NCI-H2196 (cell line): ENCODE measurements at regions not wholly inside any gene's neighbourhood (a gene's known extent, or its start where the extent isn't known, plus 50 kb on each side); places are given as distances from the start of the nearest gene placed in this dataset.

Experiments used
- DNase-seq: peaks from one replicate; lab custom pipeline; 2025; ENCODE audit not compliant: unreplicated experiment; lab: John Stamatoyannopoulos, UW

GRCh38 chr20:16944745-16945144 is 196.6 kb downstream of the OTOR start:
- DNase-seq = no peak

DNA sequence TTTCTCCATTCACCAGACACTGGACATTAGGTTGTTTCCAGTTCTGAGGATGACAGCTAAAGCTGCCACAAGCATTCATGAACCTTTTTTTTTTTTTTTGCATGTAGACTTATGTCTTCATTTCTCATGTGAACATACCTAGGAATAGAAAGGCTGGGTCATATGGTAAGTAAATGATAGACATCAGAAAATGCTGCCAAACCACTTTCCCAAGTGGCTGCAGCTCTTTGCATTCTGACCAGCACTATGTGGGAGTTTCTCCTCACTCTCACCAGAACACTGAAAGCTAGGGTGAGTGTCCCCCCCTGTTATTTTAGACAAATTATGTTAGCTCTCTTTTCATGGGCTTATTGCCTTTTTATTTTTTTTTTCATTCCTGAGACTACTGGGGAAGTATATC is 197.5 kb downstream of the OTOR start:
- DNase-seq = no peak

GRCh38 chr20:16946097-16946496 is 197.9 kb downstream of the OTOR start:
- no peak for DNase-seq

- DNase-seq = no peak
Observed at GRCh38 chr20:16947479-16947878, 199.3 kb downstream of the OTOR start.

DNA sequence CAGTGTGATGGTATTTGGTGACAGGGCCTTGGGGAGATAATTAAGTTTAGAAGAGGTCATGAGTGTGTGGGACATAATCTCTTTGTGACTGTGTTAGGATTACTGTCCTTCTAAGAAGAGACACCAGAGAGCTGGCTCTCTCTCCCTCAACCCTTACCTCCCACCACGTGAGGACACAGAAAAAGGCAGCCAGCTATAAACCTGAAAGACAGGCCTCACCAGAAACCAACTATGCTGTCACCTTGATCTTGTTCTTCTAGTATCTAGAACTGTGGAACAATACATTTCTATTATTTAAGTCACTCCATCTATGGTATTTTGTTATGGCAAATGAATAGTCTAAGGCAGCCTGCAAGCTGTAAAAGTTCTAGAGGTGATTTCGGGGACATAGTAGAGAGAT is 203.7 kb downstream of the OTOR start:
- no peak for DNase-seq

DNA sequence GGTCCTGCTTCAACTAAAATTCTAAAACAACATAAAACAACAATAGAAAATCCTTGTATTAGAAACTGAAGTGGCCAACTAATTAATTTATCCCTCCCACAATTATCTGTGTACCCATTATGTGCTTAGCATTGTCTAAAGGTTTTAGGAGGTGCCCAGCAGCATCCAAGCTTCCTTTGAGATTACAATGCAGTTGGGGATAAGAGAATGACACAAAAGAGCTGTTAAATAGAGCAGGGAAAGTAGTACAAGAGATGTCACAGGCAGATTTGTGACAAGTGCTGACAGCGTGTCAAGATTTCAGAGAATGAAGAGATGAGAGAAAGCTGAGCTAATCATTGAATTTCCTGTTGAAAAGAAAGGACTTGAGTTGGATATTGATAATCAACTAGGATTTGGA is 204.8 kb downstream of the OTOR start:
- DNase-seq = no peak

DNA sequence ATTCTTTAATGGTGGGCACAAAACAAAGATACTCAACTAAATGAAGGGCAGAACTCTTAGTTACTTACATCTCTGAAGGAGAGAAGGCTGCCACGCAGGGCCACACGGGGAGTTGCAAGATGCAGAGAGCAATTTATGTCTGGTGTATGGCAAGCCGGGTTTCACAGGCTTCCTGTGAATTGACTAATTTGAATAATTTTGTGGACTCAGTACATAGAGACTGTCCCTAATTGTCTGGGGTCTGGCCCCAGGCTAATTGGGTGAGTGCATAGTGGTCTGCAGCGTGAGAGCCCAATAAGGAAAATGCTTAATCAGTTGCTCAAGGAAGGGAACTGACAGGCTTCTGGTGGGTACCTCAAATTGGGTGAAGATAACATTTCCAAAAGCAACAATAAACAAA is 205.7 kb downstream of the OTOR start:
- DNase-seq = no peak

DNA sequence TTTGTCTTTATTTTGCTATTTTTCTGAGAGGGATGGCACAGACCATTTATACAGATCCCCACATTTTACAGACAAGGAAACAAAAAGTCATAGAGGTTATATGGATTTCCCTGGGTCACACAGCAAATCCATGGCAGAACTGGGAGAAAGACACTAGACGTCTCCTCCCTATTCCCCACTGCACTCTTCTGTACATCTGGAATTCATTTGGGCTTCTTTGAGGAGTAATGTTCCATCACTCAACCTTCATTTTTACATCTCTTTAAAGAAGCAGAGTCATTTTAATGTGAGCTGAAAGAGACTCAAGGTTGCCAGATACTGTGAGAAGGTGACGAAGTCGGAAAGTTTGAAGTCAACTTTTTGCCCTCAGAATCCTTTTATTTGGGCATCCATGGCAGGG is 207.3 kb downstream of the OTOR start:
- DNase-seq = no peak

GRCh38 chr20:16955971-16956370 is 207.8 kb downstream of the OTOR start:
- DNase-seq = no peak

- no peak for DNase-seq
Observed at GRCh38 chr20:16965401-16965800, 217.2 kb downstream of the OTOR start.

- DNase-seq = no peak
Observed at GRCh38 chr20:16966276-16966880, 218.2 kb downstream of the OTOR start.

GRCh38 chr20:16968099-16968498 is 219.9 kb downstream of the OTOR start:
- no peak for DNase-seq

DNA sequence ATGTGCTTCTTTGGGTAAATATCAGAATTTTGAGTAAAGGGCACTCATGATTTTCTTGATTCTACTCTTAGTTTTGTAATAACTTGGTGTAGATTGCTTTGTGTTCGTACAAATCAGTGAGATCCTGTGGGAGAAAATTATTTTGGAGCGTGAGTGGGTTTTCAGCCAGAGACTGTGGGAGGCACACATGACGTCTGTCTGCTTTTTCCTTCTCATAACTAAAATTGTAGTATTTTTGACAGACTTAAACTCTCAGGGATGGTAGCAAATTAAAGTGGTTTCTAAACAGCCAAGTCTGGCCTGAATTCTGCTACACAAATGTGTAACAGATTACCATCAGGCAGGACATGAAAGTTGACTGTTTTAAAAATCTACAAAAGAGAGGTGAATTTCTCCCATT is 222.6 kb downstream of the OTOR start:
- DNase-seq = no peak

- DNase-seq = no peak
Observed at GRCh38 chr20:16974080-16974854, 226.1 kb downstream of the OTOR start.

GRCh38 chr20:16974855-16975162 is 226.7 kb downstream of the OTOR start:
- no peak for DNase-seq

GRCh38 chr20:16975682-16976081 is 227.5 kb downstream of the OTOR start:
- no peak for DNase-seq

- no peak for DNase-seq
Observed at GRCh38 chr20:16978497-16978896, 230.3 kb downstream of the OTOR start.

- DNase-seq = no peak
Observed at GRCh38 chr20:16982091-16982726, 234.1 kb downstream of the OTOR start.

DNA sequence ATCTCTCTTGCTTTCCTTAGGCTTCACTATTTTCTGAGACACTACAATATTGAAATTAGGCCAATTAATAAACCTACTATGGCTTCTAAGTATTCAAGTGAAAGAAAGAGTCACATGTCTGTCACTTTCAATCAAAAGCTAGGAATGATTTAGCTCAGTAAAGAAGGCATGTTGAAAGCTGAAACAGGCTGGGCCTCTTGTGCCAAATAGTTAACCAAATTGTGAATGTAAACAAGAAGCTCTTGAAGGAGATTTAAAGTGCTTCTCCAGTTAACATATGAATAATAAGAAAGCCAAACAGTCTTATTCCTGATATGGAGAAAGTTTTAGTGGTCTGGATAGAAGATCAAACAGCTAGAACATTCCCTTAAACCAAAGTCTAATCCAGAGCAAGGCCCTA is 236.3 kb downstream of the OTOR start:
- DNase-seq = no peak

DNA sequence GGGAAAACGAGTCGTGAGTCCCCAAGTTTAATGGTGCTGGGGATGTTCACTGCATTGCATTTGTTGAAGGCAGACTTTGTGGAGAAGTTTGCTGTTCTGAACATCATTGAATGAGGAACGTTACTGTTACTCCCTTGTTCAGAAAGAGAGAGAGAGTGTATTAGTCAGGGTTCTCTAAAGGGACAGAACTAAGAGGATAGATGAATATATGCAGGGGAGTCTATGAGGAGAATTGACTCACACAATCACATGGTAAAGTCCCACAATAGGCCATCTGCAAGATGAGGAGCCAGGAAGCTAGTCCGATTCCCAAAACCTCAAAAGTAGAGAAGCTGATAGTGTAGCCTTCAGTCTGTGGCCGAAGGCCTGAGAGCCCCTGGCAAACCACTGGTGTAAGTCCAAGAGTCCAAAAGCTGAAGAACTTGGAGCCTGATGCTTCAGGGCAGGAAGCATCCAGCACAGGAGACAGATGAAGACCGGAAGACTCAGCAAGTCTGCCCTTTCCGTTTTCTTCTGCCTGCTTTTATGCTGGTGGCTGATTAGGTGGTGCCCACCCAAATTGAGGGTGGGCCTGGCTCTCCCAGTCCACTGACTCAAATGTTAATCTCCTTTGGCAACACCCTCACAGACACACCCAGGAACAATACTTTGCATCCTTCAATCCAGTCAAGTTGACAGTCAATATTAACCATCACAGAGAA is 223.5 kb upstream of the PCSK2 start:
- DNase-seq = no peak

GRCh38 chr20:17010181-17010580 is 216.7 kb upstream of the PCSK2 start:
- no peak for DNase-seq
